GM10248 (cell line): ENCODE measurements at regions not wholly inside any gene's neighbourhood (a gene's known extent, or its start where the extent isn't known, plus 50 kb on each side); places are given as distances from the start of the nearest gene placed in this dataset.
"Not testable (repeated sequence)": the region's sequence is repeated elsewhere in the genome, so short reads cannot be mapped to it uniquely, and the experiment has no call there.

ENCODE experiments used
- CTCF ChIA-PET: fragments of 300-600 bp; sonication (Branson Sonifier 250); formaldehyde crosslinking; extraction: SDS; loops from one replicate; lab custom pipeline; 2021; ENCODE audit warnings: antibody characterized with exemption; lab: Yijun Ruan, JAX
- POLR2A ChIA-PET: fragments of 350-650 bp; sonication (Branson Sonifier 250); formaldehyde crosslinking; extraction: SDS; loops from one replicate; lab custom pipeline; 2020; ENCODE audit warnings: antibody characterized with exemption; lab: Yijun Ruan, JAX
- DNase-seq: peaks from one replicate; pipeline ENCODE4 v3.0.0; 2012; ENCODE audit errors: extremely low spot score
- TF ChIP-seq, protein P1 (sequence below): IDR thresholded peaks from 2 replicates; pipeline ENCODE4 v1.5.1; 2012; ENCODE audit warnings: mild to moderate bottlenecking, low read depth; ENCODE audit errors: extremely low read depth, missing control alignments, control extremely low read depth

DNA sequence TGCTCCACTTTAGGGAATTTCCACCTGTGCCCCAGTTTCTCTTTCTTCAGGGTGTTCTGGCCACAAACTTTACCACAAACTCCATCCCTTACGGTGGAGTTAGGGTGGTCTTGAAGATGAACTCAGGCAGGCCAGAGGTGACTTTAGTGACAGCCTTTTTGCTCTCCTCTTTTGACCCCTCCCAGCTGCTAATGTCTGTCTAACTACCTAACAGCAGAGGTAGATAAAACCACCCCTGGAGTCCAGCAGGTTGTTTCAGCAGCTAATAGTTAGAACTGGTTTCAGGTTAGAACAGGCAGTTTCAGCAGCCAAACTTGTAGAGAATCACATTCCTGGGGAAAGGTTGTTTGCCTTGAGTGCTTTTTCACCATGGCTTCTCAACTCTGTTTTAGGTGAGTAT, 971.3 kb upstream of the CDH18 start:
- TF ChIP-seq, protein P1, sequence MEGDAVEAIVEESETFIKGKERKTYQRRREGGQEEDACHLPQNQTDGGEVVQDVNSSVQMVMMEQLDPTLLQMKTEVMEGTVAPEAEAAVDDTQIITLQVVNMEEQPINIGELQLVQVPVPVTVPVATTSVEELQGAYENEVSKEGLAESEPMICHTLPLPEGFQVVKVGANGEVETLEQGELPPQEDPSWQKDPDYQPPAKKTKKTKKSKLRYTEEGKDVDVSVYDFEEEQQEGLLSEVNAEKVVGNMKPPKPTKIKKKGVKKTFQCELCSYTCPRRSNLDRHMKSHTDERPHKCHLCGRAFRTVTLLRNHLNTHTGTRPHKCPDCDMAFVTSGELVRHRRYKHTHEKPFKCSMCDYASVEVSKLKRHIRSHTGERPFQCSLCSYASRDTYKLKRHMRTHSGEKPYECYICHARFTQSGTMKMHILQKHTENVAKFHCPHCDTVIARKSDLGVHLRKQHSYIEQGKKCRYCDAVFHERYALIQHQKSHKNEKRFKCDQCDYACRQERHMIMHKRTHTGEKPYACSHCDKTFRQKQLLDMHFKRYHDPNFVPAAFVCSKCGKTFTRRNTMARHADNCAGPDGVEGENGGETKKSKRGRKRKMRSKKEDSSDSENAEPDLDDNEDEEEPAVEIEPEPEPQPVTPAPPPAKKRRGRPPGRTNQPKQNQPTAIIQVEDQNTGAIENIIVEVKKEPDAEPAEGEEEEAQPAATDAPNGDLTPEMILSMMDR: no peak
- ChIA-PET CTCF (interaction anchor here (0.9 to 2.1 kb wide), 2 partner anchors 11 to 15 kb away, joined by 3 to 6 read pairs; no protein-coding TSS in a partner anchor), POLR2A (no interaction called here)
- no peak for DNase-seq

DNA sequence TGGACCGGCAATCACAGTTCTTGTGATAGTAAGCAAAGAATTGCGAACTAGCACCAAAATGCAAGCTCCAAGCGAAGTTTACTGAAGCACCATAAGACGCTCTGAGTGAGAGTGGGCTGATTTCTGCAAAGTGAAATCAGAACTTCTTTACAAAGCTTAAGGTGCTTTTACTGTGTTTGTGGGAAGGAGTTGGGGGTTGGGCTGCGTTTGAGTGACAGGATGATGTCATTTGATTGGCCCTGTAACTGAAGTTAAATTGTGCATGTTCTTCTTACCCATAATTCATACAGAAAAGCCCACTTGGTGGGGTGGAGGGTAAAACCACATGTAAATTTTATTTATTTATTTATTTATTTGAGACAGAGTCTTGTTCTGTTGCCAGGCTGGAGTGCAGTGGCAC, 970.6 kb upstream of the CDH18 start:
- ChIA-PET CTCF (interaction anchor here (0.9 to 2.1 kb wide), 2 partner anchors 9 to 16 kb away, joined by 3 to 6 read pairs; no protein-coding TSS in a partner anchor), POLR2A (no interaction called here)
- no peak for DNase-seq
- TF ChIP-seq, protein P1: no peak

- POLR2A ChIA-PET: no interaction called here
- CTCF ChIA-PET: no interaction called here
- no peak for DNase-seq
- TF ChIP-seq, protein P1: no peak
Observed at GRCh38 chr5:20956134-20956533, 968.1 kb upstream of the CDH18 start.

DNA sequence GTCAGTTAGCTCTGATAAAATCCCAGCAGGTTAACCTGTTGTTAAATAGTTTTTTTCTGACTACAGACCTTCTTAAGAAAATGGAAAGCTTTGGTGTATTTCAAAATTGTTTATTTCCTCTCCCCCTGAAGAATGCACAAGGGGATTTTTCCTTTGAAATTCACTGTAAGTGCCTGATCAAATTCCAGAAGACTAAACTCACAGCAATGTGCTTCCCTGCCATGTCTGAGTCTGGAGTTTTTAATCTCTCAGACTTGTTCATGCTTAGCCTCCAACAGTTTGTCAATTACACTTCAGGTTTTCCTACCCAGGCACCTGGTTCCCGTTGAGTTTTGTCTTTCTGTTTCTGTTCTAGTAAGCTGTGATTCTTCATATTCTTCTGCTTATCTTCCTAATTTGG, 961.6 kb upstream of the CDH18 start:
- CTCF ChIA-PET: interaction anchor here (1.0 kb wide), 1 partner anchor 9 kb away, joined by 3 read pairs; no protein-coding TSS in a partner anchor
- TF ChIP-seq, protein P1: no peak
- DNase-seq: no peak
- POLR2A ChIA-PET: no interaction called here

DNA sequence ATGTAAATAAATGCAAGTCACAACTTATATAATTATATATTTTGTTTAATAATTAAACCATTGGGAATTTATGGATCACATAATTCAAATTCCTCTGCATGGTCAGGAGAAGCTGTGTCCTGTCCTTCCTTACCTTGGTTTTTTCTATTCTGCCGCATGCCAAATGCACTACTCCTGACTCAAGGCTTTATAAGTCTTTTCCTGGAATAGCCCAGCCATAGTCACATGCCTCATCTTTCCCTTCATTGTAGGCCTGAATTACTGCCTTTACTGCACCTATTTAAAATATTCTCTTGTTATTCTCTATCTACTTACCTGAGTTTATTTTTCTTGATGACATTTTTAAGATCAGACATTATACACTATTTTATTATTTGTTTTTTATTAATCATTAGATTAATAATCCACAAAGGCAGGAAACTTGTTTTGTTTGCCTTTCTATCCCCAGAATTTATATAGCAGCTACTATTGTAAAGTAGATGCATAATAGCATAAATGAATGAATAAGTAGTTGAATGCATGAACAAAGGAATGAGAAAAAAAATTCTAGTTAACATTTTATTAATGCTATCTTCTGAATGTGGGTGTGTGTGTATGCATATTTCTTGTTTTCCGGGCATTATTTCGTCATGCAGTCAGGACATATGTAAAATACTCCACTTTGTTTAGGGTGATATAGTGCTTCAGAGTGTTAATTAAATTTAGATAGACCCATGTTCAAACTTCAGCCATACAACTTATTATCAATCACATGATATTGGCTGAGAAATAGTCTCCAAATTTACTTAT, 955.4 kb upstream of the CDH18 start:
- POLR2A ChIA-PET, CTCF ChIA-PET, DNase-seq: not testable (repeated sequence)

GRCh38 chr5:20942603-20943002, 954.6 kb upstream of the CDH18 start:
- POLR2A ChIA-PET, DNase-seq, CTCF ChIA-PET: not testable (repeated sequence)

GRCh38 chr5:20940786-20941185, 952.8 kb upstream of the CDH18 start:
- DNase-seq, POLR2A ChIA-PET, CTCF ChIA-PET: not testable (repeated sequence)

DNA sequence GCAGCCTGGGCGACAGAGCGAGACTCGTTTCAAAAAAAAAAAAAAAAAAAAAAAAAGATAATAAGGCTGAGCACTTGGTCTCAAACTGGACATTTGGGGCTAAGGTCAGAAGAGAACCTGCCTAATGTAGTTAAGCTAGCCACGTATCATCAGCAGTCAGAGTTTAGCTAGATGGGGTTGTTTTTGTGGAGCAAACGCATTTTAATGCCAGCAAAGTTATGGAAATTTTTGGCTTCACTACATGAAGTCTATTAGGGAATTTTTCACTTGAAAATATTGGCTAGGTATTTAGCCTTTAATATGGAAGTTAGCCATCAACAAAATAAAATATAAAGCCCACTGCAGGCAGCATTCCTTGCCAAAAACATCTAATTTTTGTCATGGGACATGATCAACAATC, 902.9 kb upstream of the CDH18 start:
- DNase-seq, POLR2A ChIA-PET, CTCF ChIA-PET: not testable (repeated sequence)

DNA sequence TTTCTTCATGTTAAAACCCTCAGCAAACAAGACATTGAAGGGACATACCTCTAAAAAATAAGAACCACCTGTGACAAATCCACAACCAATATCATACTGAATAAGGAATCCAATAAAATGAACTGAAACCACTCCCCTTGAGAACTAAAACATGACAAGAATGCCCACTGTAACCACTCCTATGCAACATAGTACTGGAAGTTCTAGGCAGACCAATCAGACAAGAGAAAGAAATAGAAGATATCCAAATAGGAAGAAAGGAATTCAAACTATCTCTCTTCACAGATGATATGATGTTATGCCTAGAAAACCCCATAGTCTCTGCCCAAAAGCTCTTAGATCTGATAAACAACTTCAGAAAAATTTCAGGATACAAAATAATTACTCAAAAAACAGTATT, 887.7 kb upstream of the CDH18 start:
- POLR2A ChIA-PET, CTCF ChIA-PET, DNase-seq: not testable (repeated sequence)

- POLR2A ChIA-PET, CTCF ChIA-PET, DNase-seq: not testable (repeated sequence)
Observed at GRCh38 chr5:20865892-20866291, 877.9 kb upstream of the CDH18 start.
